OCI-LY1 (cell line): ENCODE measurements at regions not wholly inside any gene's neighbourhood (a gene's known extent, or its start where the extent isn't known, plus 50 kb on each side); places are given as distances from the start of the nearest gene placed in this dataset.

ENCODE experiments used
- H2AFZ ChIP-seq: fragments of 200-600 bp; sonication (generic), shearing (Covaris generic); 2 replicates; pipeline ENCODE4 v1.6.0; 2014; ENCODE audit warnings: antibody characterized with exemption, mild to moderate bottlenecking, low read length
- H3F3A ChIP-seq: fragments of 200-600 bp; sonication (generic), shearing (Covaris generic); 2 replicates; pipeline ENCODE4 v1.6.0; 2014; ENCODE audit warnings: mild to moderate bottlenecking, antibody characterized with exemption, low read length, moderate library complexity; ENCODE audit not compliant: insufficient read depth
- H3K27ac ChIP-seq: fragments of 200-600 bp; sonication (generic); 2 replicates; pipeline ENCODE4 v1.5.1; 2014; ENCODE audit warnings: low read length, mixed run types, mild to moderate bottlenecking, low read depth; ENCODE audit not compliant: poor library complexity, severe bottlenecking
- H3K27me3 ChIP-seq: fragments of 200-600 bp; sonication (generic); 2 replicates; pipeline ENCODE4 v1.6.0; 2014; ENCODE audit warnings: antibody characterized with exemption, mild to moderate bottlenecking, low read length, moderate library complexity; ENCODE audit not compliant: insufficient read depth
- H3K36me3 ChIP-seq: fragments of 200-600 bp; sonication (generic); 2 replicates; pipeline ENCODE4 v1.6.1; 2014; ENCODE audit warnings: mild to moderate bottlenecking, antibody characterized with exemption, low read length, moderate library complexity, mixed read lengths; ENCODE audit not compliant: insufficient read depth
- H3K4me1 ChIP-seq: fragments of 200-600 bp; sonication (generic); 2 replicates; pipeline ENCODE4 v1.5.1; 2014; ENCODE audit warnings: mild to moderate bottlenecking, low read length, moderate library complexity; ENCODE audit not compliant: insufficient read depth, severe bottlenecking
- H3K4me2 ChIP-seq: fragments of 200-600 bp; sonication (generic), shearing (Covaris generic); 2 replicates; pipeline ENCODE4 v1.6.1; 2014; ENCODE audit warnings: low read length
- H3K4me3 ChIP-seq: fragments of 200-600 bp; sonication (generic); 2 replicates; pipeline ENCODE4 v1.5.1; 2014; ENCODE audit warnings: low read length, low read depth, mild to moderate bottlenecking, mixed read lengths; ENCODE audit not compliant: poor library complexity, severe bottlenecking
- H3K79me2 ChIP-seq: fragments of 200-600 bp; shearing (Covaris generic); 2 replicates; pipeline ENCODE4 v1.6.1; 2016; ENCODE audit warnings: mixed run types, low read length, mixed read lengths; ENCODE audit not compliant: insufficient read depth
- H3K9ac ChIP-seq: fragments of 200-600 bp; sonication (generic), shearing (Covaris generic); 2 replicates; pipeline ENCODE4 v1.6.1; 2014; ENCODE audit warnings: mild to moderate bottlenecking, low read length, mixed read lengths
- H3K9me2 ChIP-seq: fragments of 200-600 bp; sonication (generic), shearing (Covaris generic); 2 replicates; pipeline ENCODE4 v1.6.1; 2014; ENCODE audit warnings: low read depth, mild to moderate bottlenecking, low read length, mixed read lengths
- H3K9me3 ChIP-seq: fragments of 200-600 bp; shearing (Covaris generic); 2 replicates; pipeline ENCODE4 v1.6.1; 2014; ENCODE audit warnings: low read length, mixed read lengths
- H4K20me1 ChIP-seq: fragments of 200-600 bp; sonication (generic), shearing (Covaris generic); 2 replicates; pipeline ENCODE4 v1.6.0; 2016; ENCODE audit warnings: mild to moderate bottlenecking, low read length; ENCODE audit not compliant: insufficient read depth
- CTCF ChIP-seq: fragments of 200-600 bp; sonication (generic), shearing (Covaris generic); IDR thresholded peaks from 2 replicates; pipeline ENCODE4 v1.5.1; 2017; ENCODE audit warnings: mild to moderate bottlenecking, antibody characterized with exemption, low read length, moderate library complexity, mixed read lengths
- EZH2 ChIP-seq: fragments of 200-600 bp; sonication (generic), shearing (Covaris generic); IDR thresholded peaks from 2 replicates; pipeline ENCODE4 v1.8.0; 2017; ENCODE audit warnings: borderline replicate concordance, mixed run types, mild to moderate bottlenecking, antibody characterized with exemption, low read length, moderate library complexity, mixed read lengths

GRCh38 chr20:17819395-17820093 lies 119.8 kb downstream of the BANF2 start:
- H3K4me3 ChIP-seq, result no peak overlapping the region
- H3K36me3 ChIP-seq, result no peaks in the 10 kb centered on the region
- TF ChIP-seq CTCF (no peak), EZH2 (no peak)
- H3K4me1 ChIP-seq, result no peaks in the 10 kb centered on the region
- H3K4me2 ChIP-seq, result no peak overlapping the region
- H3K79me2 ChIP-seq, result no peaks in the 10 kb centered on the region
- H3K9me3 ChIP-seq, result no peaks in the 10 kb centered on the region
- no peaks in the 10 kb centered on the region for H3K9me2 ChIP-seq
- no peak overlapping the region for H2AFZ ChIP-seq
- H3K27ac ChIP-seq, result no peak overlapping the region
- H3K9ac ChIP-seq, result no peak overlapping the region
- no peaks in the 10 kb centered on the region for H4K20me1 ChIP-seq
- peaks cover 3% of the 10 kb centered on the region; the same call in 1 of the 2 replicates for H3K27me3 ChIP-seq
- H3F3A ChIP-seq, result no peaks in the 10 kb centered on the region

DNA sequence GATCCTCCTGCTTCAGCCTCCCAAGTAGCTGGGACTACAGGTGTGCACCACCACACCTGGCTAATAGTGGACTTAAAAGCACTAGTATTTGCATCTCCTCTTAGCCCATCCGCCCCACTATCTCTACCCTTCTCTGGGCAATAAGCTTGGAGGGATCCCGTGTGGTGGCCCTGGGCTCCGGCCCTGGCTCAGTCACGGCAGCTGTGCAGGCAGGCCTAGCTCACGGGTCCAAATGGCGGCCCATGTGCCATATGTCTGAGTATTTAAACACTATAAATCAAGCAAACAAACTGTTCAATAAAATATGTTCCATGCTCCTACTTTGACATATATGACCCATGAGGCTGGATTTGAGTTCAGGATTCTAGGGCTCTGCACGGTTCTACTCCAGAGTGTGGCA lies 118.4 kb downstream of the BANF2 start:
- no peak overlapping the region for H3K4me3 ChIP-seq
- no peaks in the 10 kb centered on the region for H3K79me2 ChIP-seq
- H3K4me1 ChIP-seq, result no peaks in the 10 kb centered on the region

DNA sequence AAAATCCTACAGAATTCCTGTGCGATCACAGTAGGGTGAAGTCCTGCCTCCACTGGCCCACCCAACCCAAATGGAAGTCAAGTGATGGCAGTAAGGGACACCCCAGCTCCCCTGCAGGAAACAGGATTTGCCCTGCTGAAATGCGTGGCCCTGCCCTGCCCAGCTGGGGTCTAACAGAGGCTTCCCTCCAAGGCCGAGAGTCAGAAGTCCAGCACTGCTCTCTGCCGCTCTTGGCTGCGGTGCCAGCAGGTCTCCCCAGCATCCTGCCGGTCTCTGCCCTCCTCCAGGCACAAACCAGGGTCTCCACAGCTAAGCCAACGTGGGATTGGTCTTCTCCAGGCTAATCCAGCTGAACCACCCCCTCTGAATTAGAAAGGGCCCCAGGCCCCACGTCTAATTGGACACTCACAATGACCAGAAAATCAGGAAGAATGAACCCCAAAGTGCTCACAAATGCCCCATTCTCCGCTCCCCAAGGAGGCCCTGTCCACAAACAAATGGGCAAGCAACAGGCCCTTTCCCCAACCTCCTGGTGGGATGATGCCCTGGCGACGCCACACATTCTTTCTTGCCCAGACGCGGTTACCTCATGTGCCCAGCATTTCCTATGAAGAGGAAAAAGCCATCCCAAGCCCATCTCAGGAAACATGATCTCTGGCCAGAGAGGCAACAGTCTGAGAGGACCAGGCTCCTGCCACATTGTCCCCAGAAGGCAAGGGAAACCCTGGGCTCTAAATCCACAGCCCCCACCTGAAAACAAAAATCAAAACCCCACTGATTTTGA lies 117.2 kb downstream of the BANF2 start:
- Histone ChIP-seq H2AFZ (no peak overlapping the region), H3K4me1 (no peaks in the 10 kb centered on the region), H3K27me3 (peaks cover 3% of the 10 kb centered on the region; the same call in 1 of the 2 replicates), H3K4me2 (no peak overlapping the region), H3F3A (no peaks in the 10 kb centered on the region), H3K27ac (no peak overlapping the region), H3K79me2 (no peaks in the 10 kb centered on the region), H3K9ac (no peak overlapping the region), H3K4me3 (no peak overlapping the region), H3K36me3 (no peaks in the 10 kb centered on the region), H4K20me1 (no peaks in the 10 kb centered on the region), H3K9me3 (no peaks in the 10 kb centered on the region), H3K9me2 (no peaks in the 10 kb centered on the region)
- TF ChIP-seq EZH2 (no peak), CTCF (no peak)

More for the DNA sequence above, 118.4 kb downstream of the BANF2 start:
- Histone ChIP-seq H4K20me1 (no peaks in the 10 kb centered on the region), H3F3A (no peaks in the 10 kb centered on the region), H2AFZ (no peak overlapping the region), H3K9me2 (no peaks in the 10 kb centered on the region), H3K27me3 (peaks cover 3% of the 10 kb centered on the region; the same call in 1 of the 2 replicates), H3K9me3 (no peaks in the 10 kb centered on the region), H3K9ac (no peak overlapping the region), H3K27ac (no peak overlapping the region), H3K4me2 (no peak overlapping the region), H3K36me3 (no peaks in the 10 kb centered on the region)
- no peak for TF ChIP-seq CTCF
- TF ChIP-seq EZH2, result no peak
